Right lung (tissue), 2 donors: ENCODE measurements at regions not wholly inside any gene's neighbourhood (a gene's known extent, or its start where the extent isn't known, plus 50 kb on each side); places are given as distances from the start of the nearest gene placed in this dataset.

Source experiments
- DNase-seq, 2 donors: peaks; one replicate each; pipeline ENCODE4 v3.0.0-alpha.2; 2013

- DNase-seq: no peak
Observed at GRCh38 chr14:27371209-27371608, 773.4 kb upstream of the NOVA1 start.

- no peak for DNase-seq
Observed at GRCh38 chr14:27371868-27372267, 774.0 kb upstream of the NOVA1 start.

- DNase-seq: no peak
Observed at GRCh38 chr14:27372771-27373170, 774.9 kb upstream of the NOVA1 start.

GRCh38 chr14:27384124-27384523 is 786.3 kb upstream of the NOVA1 start:
- no peak for DNase-seq

DNA sequence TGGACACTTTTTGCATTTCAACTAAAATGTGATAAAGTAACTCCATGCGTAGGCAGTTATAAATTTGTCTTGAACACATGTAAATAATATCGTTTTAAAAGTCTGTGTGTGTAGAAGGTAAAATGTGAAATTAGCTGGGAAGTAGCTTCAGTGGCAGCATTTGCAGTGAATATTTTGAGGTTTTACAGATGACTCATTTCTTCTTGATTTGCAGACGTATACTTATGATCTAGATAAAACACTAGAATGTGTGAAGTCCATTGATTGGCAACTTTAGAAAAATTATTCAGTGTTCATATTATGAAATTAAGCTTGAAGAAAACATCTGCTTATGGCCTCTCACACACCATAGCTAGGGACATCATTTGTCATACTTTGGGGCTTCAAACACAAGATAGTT is 788.6 kb upstream of the NOVA1 start:
- DNase-seq: no peak

- DNase-seq: no peak
Observed at GRCh38 chr14:27387463-27387862, 789.6 kb upstream of the NOVA1 start.

DNA sequence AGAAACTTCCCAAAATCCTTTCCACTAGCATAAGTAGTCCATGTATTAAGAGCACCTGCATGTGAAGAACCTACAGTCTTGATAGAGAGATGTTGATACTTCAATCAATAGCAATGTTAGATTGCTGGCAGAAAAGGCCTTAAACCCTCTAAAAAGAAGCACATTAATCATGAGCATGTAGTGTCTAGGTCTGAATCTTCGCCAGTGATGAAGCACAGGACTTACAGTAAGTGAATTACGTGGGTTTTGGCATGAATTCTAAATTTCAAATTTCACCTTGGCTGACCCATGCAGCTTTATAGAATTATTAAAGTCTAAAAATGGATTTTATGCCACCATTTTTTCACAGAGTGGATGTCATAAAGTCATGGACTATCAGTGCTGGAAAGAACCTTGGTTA is 791.6 kb upstream of the NOVA1 start:
- no peak for DNase-seq

- DNase-seq: no peak
Observed at GRCh38 chr14:27390155-27390554, 792.3 kb upstream of the NOVA1 start.

DNA sequence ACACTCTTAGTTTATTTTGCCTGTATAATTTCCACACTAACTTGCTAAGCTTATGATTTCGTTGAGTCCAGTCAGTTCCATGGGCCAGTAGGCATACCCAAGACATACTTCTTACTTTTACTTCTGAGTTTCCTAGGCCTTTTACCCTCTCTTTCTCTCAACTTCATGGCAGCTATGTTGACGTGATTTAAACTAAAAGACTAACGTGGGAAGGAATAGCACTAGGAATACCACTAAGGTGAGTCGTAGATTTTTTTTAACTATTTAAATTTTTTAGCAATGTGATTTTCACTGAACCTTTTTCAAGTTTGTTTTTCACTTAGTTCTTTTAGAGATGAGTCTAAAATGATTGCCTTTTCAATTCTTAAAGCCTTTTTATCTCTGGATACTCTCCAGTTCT is 793.5 kb upstream of the NOVA1 start:
- no peak for DNase-seq

GRCh38 chr14:27392153-27392552 is 794.3 kb upstream of the NOVA1 start:
- DNase-seq: no peak

GRCh38 chr14:27409944-27410343 is 812.1 kb upstream of the NOVA1 start:
- DNase-seq: no peak

GRCh38 chr14:27410981-27411380 is 813.1 kb upstream of the NOVA1 start:
- no peak for DNase-seq

GRCh38 chr14:27427796-27428195 is 830.0 kb upstream of the NOVA1 start:
- DNase-seq: no peak

DNA sequence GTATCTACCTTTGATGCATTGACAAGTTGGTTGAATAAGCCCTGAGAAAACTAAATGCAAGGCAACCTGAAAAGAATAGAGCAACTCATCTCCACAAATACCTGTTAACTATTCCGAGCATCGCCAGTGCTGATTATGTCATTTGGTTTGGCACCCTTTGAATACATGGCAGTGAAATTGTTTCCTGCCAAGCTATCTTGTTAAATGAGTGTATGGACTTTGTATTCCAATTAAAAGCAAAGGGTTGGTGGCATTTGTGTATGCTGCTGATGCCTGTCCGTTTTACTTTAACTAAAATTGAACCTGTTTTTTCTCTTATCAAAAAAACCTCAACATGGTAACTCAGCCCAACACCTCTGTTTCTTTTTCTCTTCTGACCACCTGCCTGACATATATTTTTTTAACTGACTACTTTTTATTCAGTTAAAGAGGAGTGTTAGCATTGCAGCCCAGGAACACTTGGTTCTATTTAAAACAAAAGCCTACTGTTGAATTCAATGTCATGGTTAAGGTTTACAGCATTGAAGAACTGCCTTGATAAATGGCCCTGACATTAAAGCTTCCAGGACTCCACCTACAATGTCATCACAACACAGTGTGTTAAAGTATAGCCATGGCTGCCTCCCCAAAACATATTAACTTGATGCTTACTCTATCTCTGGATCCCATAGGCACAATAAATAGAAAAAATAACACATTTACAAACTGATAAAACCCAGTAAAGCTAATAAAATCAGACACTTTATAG is 838.3 kb upstream of the NOVA1 start:
- no peak for DNase-seq

DNA sequence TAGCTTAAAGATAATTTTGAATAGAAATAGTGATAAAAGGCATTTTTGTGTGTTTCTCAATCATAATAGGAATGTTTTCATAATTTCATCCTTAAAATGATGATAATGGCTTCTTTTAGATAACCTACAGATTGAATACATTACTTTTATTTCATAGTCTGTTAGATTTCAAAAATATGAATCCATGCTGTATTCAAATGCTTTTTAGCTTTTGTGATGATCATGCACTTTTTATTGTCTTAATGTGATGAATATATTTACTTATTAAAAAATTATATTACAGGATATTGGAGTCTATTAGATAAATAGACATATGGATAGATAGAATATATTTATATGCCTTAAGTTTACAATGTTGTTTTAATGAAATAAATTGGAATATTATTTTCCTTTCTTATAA is 886.8 kb upstream of the NOVA1 start:
- no peak for DNase-seq

- DNase-seq: no peak
Observed at GRCh38 chr14:27485193-27485592, 887.4 kb upstream of the NOVA1 start.

- no peak for DNase-seq
Observed at GRCh38 chr14:27506272-27506671, 908.4 kb upstream of the NOVA1 start.

- no peak for DNase-seq
Observed at GRCh38 chr14:27528328-27528727, 930.5 kb upstream of the NOVA1 start.

GRCh38 chr14:27536748-27537147 is 938.9 kb upstream of the NOVA1 start:
- no peak for DNase-seq

- DNase-seq: no peak
Observed at GRCh38 chr14:27546111-27546510, 948.3 kb upstream of the NOVA1 start.

- DNase-seq: no peak
Observed at GRCh38 chr14:27553790-27554189, 956.0 kb upstream of the NOVA1 start.

DNA sequence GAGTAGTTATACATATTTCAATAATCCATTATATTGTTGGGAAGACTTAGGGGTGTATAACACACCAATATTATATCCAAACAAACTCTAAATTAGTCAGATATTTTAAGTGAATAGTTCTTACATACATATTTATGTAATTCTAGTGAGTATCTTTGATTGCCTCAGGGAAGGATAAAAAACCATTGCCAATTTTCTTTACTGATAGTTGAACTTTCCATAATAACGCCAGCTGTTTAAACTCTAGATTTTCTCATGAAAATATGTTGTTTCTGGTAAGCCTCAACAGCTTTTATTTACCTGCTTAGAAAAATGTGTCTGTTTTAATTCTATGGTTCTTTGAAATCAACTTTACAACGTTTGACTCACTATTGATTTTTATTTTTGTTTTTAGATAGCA is 959.6 kb upstream of the NOVA1 start:
- DNase-seq: no peak

- no peak for DNase-seq
Observed at GRCh38 chr14:27559848-27560247, 962.0 kb upstream of the NOVA1 start.

DNA sequence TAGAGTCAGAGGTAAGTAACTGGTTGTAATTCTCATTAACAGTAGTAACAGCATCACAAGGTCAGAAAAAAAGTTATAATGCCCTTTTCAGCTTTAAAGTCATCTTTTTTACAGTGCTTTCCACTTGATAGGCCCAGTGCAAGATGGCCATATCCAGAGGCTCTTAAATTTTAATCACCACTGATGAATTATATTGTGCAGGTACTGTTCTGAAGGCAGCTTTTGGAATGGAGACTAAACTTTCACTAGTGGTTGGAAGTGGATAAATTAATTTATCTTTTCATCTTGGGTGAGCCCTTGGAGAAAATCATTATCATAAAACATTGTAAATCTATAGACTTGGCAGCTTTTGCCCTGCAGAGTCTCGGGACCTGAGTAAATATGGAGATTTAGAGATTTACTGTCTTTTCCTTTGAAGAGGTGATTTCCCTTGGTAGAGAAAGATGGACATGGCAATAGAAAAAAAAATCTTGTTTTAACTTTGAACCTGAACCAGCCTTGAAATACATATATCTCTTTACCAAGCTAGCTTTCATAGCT is 969.1 kb upstream of the NOVA1 start:
- DNase-seq: no peak
